Sigmoid colon (tissue), 4 donors: ENCODE measurements at regions not wholly inside any gene's neighbourhood (a gene's known extent, or its start where the extent isn't known, plus 50 kb on each side); places are given as distances from the start of the nearest gene placed in this dataset.
A peak's percentile ranks its signal among the peaks of the same experiment; 100 is the strongest.

Experiments used
- CTCF ChIP-seq, 4 experiments: fragments of 450-650 bp in 3 of 4; fragments of 200-600 bp in 1 of 4; IDR thresholded peaks; one replicate each; pipeline ENCODE4 v1.5.1; 2016 to 2019; ENCODE audit warnings: antibody characterized with exemption in 4 of 4, mild to moderate bottlenecking in 3 of 4, moderate library complexity in 2 of 4
- EP300 ChIP-seq, 4 donors: sonication (generic); formaldehyde crosslinking; IDR thresholded peaks; one replicate each; pipeline ENCODE4 v1.6.1; 2017; ENCODE audit warnings: antibody characterized with exemption in 4 of 4
- POLR2A ChIP-seq, 2 donors: fragments of 450-650 bp; IDR thresholded peaks; one replicate each; pipeline ENCODE4 v1.6.1; 2016; ENCODE audit warnings: antibody characterized with exemption in 2 of 2, mild to moderate bottlenecking in 2 of 2, moderate library complexity in 2 of 2

DNA sequence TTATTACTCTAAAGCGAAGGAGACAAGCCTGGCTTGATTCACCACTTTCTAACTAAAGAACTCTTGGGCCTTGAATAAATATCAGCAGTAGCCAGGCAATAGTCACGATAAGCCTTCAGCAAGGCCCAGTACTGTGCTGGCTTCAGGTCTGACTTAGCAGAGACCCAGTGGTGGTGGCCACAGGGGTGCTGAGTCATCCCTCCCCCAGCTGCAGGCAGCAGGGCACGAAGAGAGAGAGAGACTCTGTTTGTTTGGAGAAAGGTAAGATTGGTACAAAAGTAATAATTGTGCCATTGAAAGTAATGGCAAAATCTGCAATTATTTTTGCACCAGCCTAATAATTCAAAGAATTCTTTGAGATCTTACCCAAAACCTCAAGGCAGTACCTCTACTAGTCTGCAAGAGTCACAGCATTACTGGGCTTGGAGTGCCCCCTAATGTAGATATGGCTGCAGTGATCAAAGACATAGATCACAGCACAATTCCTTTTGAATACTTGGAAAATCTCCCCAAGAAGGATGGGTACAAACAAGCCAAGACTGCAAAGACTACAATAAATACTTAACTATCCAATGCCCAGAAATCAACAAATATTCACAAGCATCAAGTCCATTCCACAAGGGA is 159.5 kb upstream of the USP38 start:
- TF ChIP-seq POLR2A (IDR thresholded peaks at IDR 0.05) (no peak), CTCF (IDR thresholded peaks at IDR 0.05) (peak; percentile 12 to 43 (median 38)), EP300 (IDR thresholded peaks at IDR 0.05) (no peak)
